ENCODE measurements at regions not wholly inside any gene's neighbourhood (a gene's known extent, or its start where the extent isn't known, plus 50 kb on each side); places are given as distances from the start of the nearest gene placed in this dataset.

- no peak for TF ChIP-seq ZNF384 (IDR thresholded peaks at IDR 0.05; ENCODE audit: borderline replicate concordance, low read depth, low read length)
- no peak for TF ChIP-seq SUPT20H (IDR thresholded peaks at IDR 0.05; ENCODE audit: borderline replicate concordance, control insufficient read depth, low read depth, low read length)
- no peak for TF ChIP-seq PML (IDR thresholded peaks at IDR 0.05; ENCODE audit: low read length)
- TF ChIP-seq KAT2A (conservative IDR thresholded peaks at IDR 0.05; ENCODE audit: control insufficient read depth, low read depth, low read length): no peak
- no peak for TF ChIP-seq NFXL1 (IDR thresholded peaks at IDR 0.05; ENCODE audit: borderline replicate concordance)
- TF ChIP-seq NRF1 (conservative IDR thresholded peaks at IDR 0.05; ENCODE audit: low read depth, low read length): no peak
- no peak for TF ChIP-seq POLR2A (IDR thresholded peaks at IDR 0.05; ENCODE audit: low read depth, low read length)
Measured at GRCh38 chr21:15431053-15431452, 298.7 kb upstream of the USP25 start (continued).

- Histone ChIP-seq H3K4me2 (ENCODE audit: control insufficient read depth, insufficient read depth) (no peak overlapping the region), H3K27me3 (replicated peaks in 1 of 2; ENCODE audit: control insufficient read depth in 2 of 2, insufficient read depth in 2 of 2, low read length in 1 of 2) (no peaks in the 10 kb centered on the region), H3K79me2 (ENCODE audit: control insufficient read depth, insufficient read depth, low read length) (no peaks in the 10 kb centered on the region), H3K36me3 (ENCODE audit: control insufficient read depth in 2 of 2, insufficient read depth in 2 of 2, low read length in 1 of 2) (no peaks in the 10 kb centered on the region), H3K9ac (ENCODE audit: control insufficient read depth, insufficient read depth, low read length) (no peak overlapping the region), H3K27ac (ENCODE audit: control insufficient read depth, insufficient read depth) (no peak overlapping the region), H2AFZ (ENCODE audit: control insufficient read depth, low read depth, low read length) (no peak overlapping the region), H3K9me3 (replicated peaks; ENCODE audit: control insufficient read depth, insufficient read depth, low read length) (no peaks in the 10 kb centered on the region), H3K4me1 (ENCODE audit: control insufficient read depth, insufficient read depth, low read length) (no peaks in the 10 kb centered on the region), H3K4me3 (no peak overlapping the region), H4K20me1 (ENCODE audit: control insufficient read depth, insufficient read depth) (no peaks in the 10 kb centered on the region)
- SMC1A ChIA-PET (ENCODE audit: uncharacterized antibody, unreplicated experiment): interaction anchor here (1.5 kb wide), 1 partner anchor 23 kb away, joined by 3 read pairs; no protein-coding TSS in a partner anchor
- RAD21 ChIA-PET (ENCODE audit: unreplicated experiment): no interaction called here
- BruUV-seq (replicated peaks): no TSS peak
- POLR2A ChIA-PET: no interaction called here
- FAIRE-seq: no peak
- intact Hi-C loops (cut with micrococcal nuclease; ENCODE audit: unreplicated experiment) (loop anchor here (10.0 kb wide), 1 partner anchor 368 kb away; the partner anchor contains the start of gene NRIP1), in situ Hi-C loops (cut with MboI) (no loop called here)
- 32% methylated on average over 4 of the region's 4 CpGs for WGBS (ENCODE audit: insufficient coverage, insufficient replicate concordance, low lambda C conversion rate, missing lambda C conversion rate)
- no peak for ATAC-seq
- CTCF ChIA-PET: no interaction called here
- DNase-seq (ENCODE audit: low read depth, low spot score): no peak
- TF ChIP-seq NR2F1 (conservative IDR thresholded peaks at IDR 0.05) (no peak), RBBP5 (conservative IDR thresholded peaks at IDR 0.05) (no peak), MLLT1 (IDR thresholded peaks at IDR 0.05) (no peak), PAX5 (IDR thresholded peaks at IDR 0.05; ENCODE audit: borderline replicate concordance, low read depth, low read length) (no peak), MYB (IDR thresholded peaks at IDR 0.05; ENCODE audit: borderline replicate concordance, low read depth, low read length) (no peak), KDM1A (IDR thresholded peaks at IDR 0.05; ENCODE audit: borderline replicate concordance) (no peak), ZNF207 (IDR thresholded peaks at IDR 0.05; ENCODE audit: borderline replicate concordance) (no peak), RFX5 (IDR thresholded peaks at IDR 0.05; ENCODE audit: low read depth, low read length) (no peak), BHLHE40 (IDR thresholded peaks at IDR 0.05; ENCODE audit: borderline replicate concordance in 1 of 2, low read depth in 2 of 2, low read length in 1 of 2) (no peak), ZBTB33 (IDR thresholded peaks at IDR 0.05) (no peak), CTCF (IDR thresholded peaks at IDR 0.05 in 2 of 3, conservative IDR thresholded peaks at IDR 0.05 in 1 of 3; ENCODE audit: control insufficient read depth in 2 of 3, extremely low read depth in 1 of 3, insufficient read depth in 1 of 3, low read depth in 3 of 3, low read length in 3 of 3) (no peak), ELK1 (IDR thresholded peaks at IDR 0.05; ENCODE audit: low read depth, low read length) (no peak)
Measured at GRCh38 chr21:15433091-15433490, 296.7 kb upstream of the USP25 start.
